NT2/D1 (cell line): ENCODE measurements at regions not wholly inside any gene's neighbourhood (a gene's known extent, or its start where the extent isn't known, plus 50 kb on each side); places are given as distances from the start of the nearest gene placed in this dataset.

Experiments
- SUZ12 ChIP-seq: IDR thresholded peaks from 2 replicates; pipeline ENCODE4 v1.6.1; 2011; ENCODE audit not compliant: insufficient read length, insufficient read depth; ENCODE audit errors: extremely low read depth
- YY1 ChIP-seq: IDR thresholded peaks from 2 replicates; pipeline ENCODE4 v1.6.1; 2011; ENCODE audit not compliant: insufficient read length, insufficient read depth
- ZNF274 ChIP-seq: IDR thresholded peaks from 2 replicates; pipeline ENCODE4 v1.6.1; 2011; ENCODE audit warnings: mild to moderate bottlenecking, low read depth, low read length

- TF ChIP-seq ZNF274 (no peak), YY1 (no peak), SUZ12 (no peak)
Measured at GRCh38 chr18:68262690-68263294, 452.1 kb downstream of the TMX3 start.
